ENCODE measurements at regions not wholly inside any gene's neighbourhood (a gene's known extent, or its start where the extent isn't known, plus 50 kb on each side); places are given as distances from the start of the nearest gene placed in this dataset.

- Histone ChIP-seq H3K9ac (ENCODE audit: low read depth in 2 of 2, low read length in 2 of 2) (no peak overlapping the region), H3K4me3 (no peak overlapping the region), H3K27ac (no peak overlapping the region), H3K4me1 (no peaks in the 10 kb centered on the region), H3K27me3 (no peaks in the 10 kb centered on the region), H3K9me3 (no peaks in the 10 kb centered on the region), H3K36me3 (no peaks in the 10 kb centered on the region)
- DNase-seq, result no peak
- TF ChIP-seq, protein P1, sequence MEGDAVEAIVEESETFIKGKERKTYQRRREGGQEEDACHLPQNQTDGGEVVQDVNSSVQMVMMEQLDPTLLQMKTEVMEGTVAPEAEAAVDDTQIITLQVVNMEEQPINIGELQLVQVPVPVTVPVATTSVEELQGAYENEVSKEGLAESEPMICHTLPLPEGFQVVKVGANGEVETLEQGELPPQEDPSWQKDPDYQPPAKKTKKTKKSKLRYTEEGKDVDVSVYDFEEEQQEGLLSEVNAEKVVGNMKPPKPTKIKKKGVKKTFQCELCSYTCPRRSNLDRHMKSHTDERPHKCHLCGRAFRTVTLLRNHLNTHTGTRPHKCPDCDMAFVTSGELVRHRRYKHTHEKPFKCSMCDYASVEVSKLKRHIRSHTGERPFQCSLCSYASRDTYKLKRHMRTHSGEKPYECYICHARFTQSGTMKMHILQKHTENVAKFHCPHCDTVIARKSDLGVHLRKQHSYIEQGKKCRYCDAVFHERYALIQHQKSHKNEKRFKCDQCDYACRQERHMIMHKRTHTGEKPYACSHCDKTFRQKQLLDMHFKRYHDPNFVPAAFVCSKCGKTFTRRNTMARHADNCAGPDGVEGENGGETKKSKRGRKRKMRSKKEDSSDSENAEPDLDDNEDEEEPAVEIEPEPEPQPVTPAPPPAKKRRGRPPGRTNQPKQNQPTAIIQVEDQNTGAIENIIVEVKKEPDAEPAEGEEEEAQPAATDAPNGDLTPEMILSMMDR (IDR thresholded peaks at IDR 0.05), result no peak
- intact Hi-C loops (cut with DNase I), result no loop called here
These were observed 405.0 kb downstream of the SHISA9 start for GRCh38 chr16:13306161-13306995.

- Histone ChIP-seq H3K27me3 (no peaks in the 10 kb centered on the region), H3K36me3 (no peaks in the 10 kb centered on the region), H3K9me3 (no peaks in the 10 kb centered on the region), H3K9ac (ENCODE audit: low read depth in 2 of 2, low read length in 2 of 2) (no peak overlapping the region), H3K27ac (no peak overlapping the region), H3K4me3 (no peak overlapping the region), H3K4me1 (no peaks in the 10 kb centered on the region)
- TF ChIP-seq, protein P1 (IDR thresholded peaks at IDR 0.05), result no peak
- intact Hi-C loops (cut with DNase I), result no loop called here
- DNase-seq, result no peak
These were observed 405.9 kb downstream of the SHISA9 start for GRCh38 chr16:13307255-13307654.

DNA sequence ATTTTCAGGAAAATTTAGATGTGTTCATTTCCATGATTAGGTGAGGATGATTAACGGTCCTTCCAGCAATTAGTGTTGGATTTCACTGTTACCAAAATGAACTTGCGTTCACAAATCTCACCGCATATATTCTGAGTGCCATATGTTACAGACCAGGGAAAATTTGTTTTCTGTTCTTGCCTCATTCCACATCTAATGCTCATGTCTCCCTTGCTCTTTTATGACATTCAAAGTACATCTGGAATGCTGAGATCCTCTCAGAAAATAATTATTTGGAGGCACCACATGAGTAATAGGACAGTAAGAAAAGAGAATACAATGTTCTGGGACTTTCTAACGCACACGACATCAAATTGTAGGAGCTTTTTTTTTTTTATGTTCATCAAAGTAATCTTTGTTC lies 406.5 kb downstream of the SHISA9 start:
- Histone ChIP-seq H3K36me3 (no peaks in the 10 kb centered on the region), H3K27me3 (no peaks in the 10 kb centered on the region), H3K4me1 (no peaks in the 10 kb centered on the region), H3K9ac (ENCODE audit: low read depth in 2 of 2, low read length in 2 of 2) (no peak overlapping the region), H3K4me3 (no peak overlapping the region), H3K9me3 (no peaks in the 10 kb centered on the region), H3K27ac (no peak overlapping the region)
- DNase-seq, result no peak
- TF ChIP-seq, protein P1 (IDR thresholded peaks at IDR 0.05), result no peak
- intact Hi-C loops (cut with DNase I), result no loop called here

DNA sequence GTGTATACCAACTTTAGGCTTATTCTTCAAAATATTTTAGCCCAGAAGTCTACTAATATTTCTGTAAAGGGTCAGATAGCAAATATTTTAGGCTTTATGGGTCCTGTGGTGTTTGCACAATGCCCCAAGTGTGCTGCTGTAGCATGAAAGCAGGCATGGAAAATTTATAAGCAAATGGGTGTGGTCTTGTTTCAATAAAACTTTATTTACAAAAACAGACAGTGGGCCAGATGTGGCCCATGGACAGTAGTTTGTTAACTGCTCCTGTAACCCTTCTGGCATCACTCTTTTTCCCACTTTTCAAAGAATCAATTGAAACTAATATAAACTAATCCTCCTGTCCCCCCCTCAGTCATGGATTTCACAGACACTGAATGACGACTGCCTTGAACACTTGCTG lies 410.7 kb downstream of the SHISA9 start:
- DNase-seq, result no peak
- H3K4me1 ChIP-seq, result no peaks in the 10 kb centered on the region
- no peaks in the 10 kb centered on the region for H3K27me3 ChIP-seq
- H3K9ac ChIP-seq (ENCODE audit: low read depth in 2 of 2, low read length in 2 of 2), result no peak overlapping the region
- H3K36me3 ChIP-seq, result no peaks in the 10 kb centered on the region
- TF ChIP-seq, protein P1 (IDR thresholded peaks at IDR 0.05), result no peak
- intact Hi-C loops (cut with DNase I), result no loop called here
- H3K27ac ChIP-seq, result no peak overlapping the region
- no peak overlapping the region for H3K4me3 ChIP-seq
- no peaks in the 10 kb centered on the region for H3K9me3 ChIP-seq

DNA sequence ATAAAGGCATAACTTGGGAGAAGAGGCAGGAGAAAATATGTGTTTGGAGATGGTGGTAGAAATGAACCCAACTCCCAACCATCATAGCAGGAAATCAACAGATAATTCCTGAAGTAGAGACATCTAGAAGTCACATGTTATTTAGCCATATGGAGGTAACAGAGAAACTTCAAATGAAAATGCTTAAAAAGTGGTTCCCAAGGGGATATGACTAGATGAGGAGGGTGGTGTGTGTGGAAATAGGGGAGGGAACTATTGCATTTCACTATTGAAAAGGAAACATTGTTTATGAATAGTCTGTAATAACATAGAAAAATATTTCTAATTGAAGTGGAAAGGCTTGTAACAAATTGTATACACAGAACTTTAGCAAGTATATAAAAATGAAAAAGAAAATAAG lies 412.0 kb downstream of the SHISA9 start:
- Histone ChIP-seq H3K4me1 (no peaks in the 10 kb centered on the region), H3K27ac (no peak overlapping the region), H3K36me3 (no peaks in the 10 kb centered on the region), H3K9ac (ENCODE audit: low read depth in 2 of 2, low read length in 2 of 2) (no peak overlapping the region), H3K9me3 (no peaks in the 10 kb centered on the region), H3K27me3 (no peaks in the 10 kb centered on the region), H3K4me3 (no peak overlapping the region)
- TF ChIP-seq, protein P1 (IDR thresholded peaks at IDR 0.05), result no peak
- intact Hi-C loops (cut with DNase I), result no loop called here
- no peak for DNase-seq
